22Rv1 (cell line): ENCODE measurements at regions not wholly inside any gene's neighbourhood (a gene's known extent, or its start where the extent isn't known, plus 50 kb on each side); places are given as distances from the start of the nearest gene placed in this dataset.

Source experiments
- CTCF ChIP-seq: fragments of 450-650 bp; IDR thresholded peaks from 2 replicates; pipeline ENCODE4 v1.5.1; 2017; ENCODE audit warnings: mild to moderate bottlenecking
- ZFX ChIP-seq: fragments of 450-650 bp; IDR thresholded peaks from 2 replicates; pipeline ENCODE4 v1.6.1; 2017; ENCODE audit warnings: antibody characterized with exemption, borderline replicate concordance

GRCh38 chr2:150700666-150701580 is 213.5 kb upstream of the RND3 start:
- TF ChIP-seq ZFX (no peak), CTCF (no peak)
